ENCODE measurements at regions not wholly inside any gene's neighbourhood (a gene's known extent, or its start where the extent isn't known, plus 50 kb on each side); places are given as distances from the start of the nearest gene placed in this dataset.

- WGBS, 2 experiments (ENCODE audit: low coverage in 1 of 2, low lambda C conversion rate in 2 of 2, missing lambda C conversion rate in 2 of 2) = 23 to 42% methylated on average over 2 of the region's 2 CpGs
- in situ Hi-C loops (cut with MboI) = no loop called here
- H3K79me2 ChIP-seq (ENCODE audit: insufficient read depth) = no peaks in the 10 kb centered on the region
Observed at GRCh38 chr2:104420420-104420819, 433.5 kb upstream of the POU3F3 start.

DNA sequence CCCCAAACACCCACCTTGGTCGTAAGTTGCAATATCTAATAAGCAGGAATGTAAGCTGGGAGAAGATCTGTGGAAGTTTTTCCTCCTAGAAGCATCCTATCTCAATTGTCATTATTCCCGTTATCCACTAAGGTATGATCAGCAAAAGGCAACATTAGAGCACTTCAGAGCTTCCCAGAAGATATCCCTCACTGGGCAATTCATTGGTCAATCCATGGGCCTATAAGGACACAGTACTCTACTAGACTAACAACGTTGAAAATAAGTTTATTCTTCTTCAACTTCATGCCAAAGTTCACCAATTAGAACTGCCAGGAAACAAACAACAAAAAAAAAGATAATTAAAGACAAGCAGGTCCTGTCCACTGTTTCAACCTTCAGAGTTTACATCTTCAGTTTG is 433.0 kb upstream of the POU3F3 start:
- H3K27me3 ChIP-seq (replicated peaks; ENCODE audit: insufficient read depth) = no peaks in the 10 kb centered on the region
- H3K4me2 ChIP-seq (ENCODE audit: unreplicated experiment) = no peak overlapping the region
- H3K4me3 ChIP-seq = no peak overlapping the region
- H3K9ac ChIP-seq = no peak overlapping the region
- no peaks in the 10 kb centered on the region for H3F3A ChIP-seq (ENCODE audit: insufficient read depth)
- no peaks in the 10 kb centered on the region for H3K4me1 ChIP-seq (ENCODE audit: insufficient read depth)
- no peaks in the 10 kb centered on the region for H3K9me2 ChIP-seq (ENCODE audit: insufficient read depth)
- H2AFZ ChIP-seq = no peak overlapping the region
- H4K20me1 ChIP-seq (ENCODE audit: insufficient read depth) = no peaks in the 10 kb centered on the region
- 36 to 42% methylated on average over 3 of the region's 3 CpGs for WGBS, 2 experiments (ENCODE audit: low coverage in 1 of 2, low lambda C conversion rate in 2 of 2, missing lambda C conversion rate in 2 of 2)
- no peak for DNase-seq
- no peak overlapping the region for H3K27ac ChIP-seq
- H3K9me3 ChIP-seq (ENCODE audit: low read depth) = no peaks in the 10 kb centered on the region
- no peak for TF ChIP-seq EZH2 (IDR thresholded peaks at IDR 0.05; ENCODE audit: insufficient read depth, poor library complexity, severe bottlenecking)
- H3K79me2 ChIP-seq (ENCODE audit: insufficient read depth) = no peaks in the 10 kb centered on the region
- H3K36me3 ChIP-seq (ENCODE audit: low read depth) = no peaks in the 10 kb centered on the region
- in situ Hi-C loops (cut with MboI) = no loop called here

More at GRCh38 chr2:104420420-104420819, 433.5 kb upstream of the POU3F3 start:
- no peaks in the 10 kb centered on the region for H3K27me3 ChIP-seq (replicated peaks; ENCODE audit: insufficient read depth)
- H3K9me3 ChIP-seq (ENCODE audit: low read depth) = no peaks in the 10 kb centered on the region
- no peak overlapping the region for H3K9ac ChIP-seq
- no peaks in the 10 kb centered on the region for H3K9me2 ChIP-seq (ENCODE audit: insufficient read depth)
- no peaks in the 10 kb centered on the region for H3F3A ChIP-seq (ENCODE audit: insufficient read depth)
- TF ChIP-seq EZH2 (IDR thresholded peaks at IDR 0.05; ENCODE audit: insufficient read depth, poor library complexity, severe bottlenecking) = no peak
- no peak for TF ChIP-seq EZH2phosphoT487 (IDR thresholded peaks at IDR 0.05; ENCODE audit: insufficient read depth, low read depth)
- H2AFZ ChIP-seq = no peak overlapping the region
- no peaks in the 10 kb centered on the region for H4K20me1 ChIP-seq (ENCODE audit: insufficient read depth)
- no peak overlapping the region for H3K4me3 ChIP-seq
- no peak overlapping the region for H3K4me2 ChIP-seq (ENCODE audit: unreplicated experiment)
- no peaks in the 10 kb centered on the region for H3K36me3 ChIP-seq (ENCODE audit: low read depth)
- H3K27ac ChIP-seq = no peak overlapping the region
- no peak for DNase-seq
- no peaks in the 10 kb centered on the region for H3K4me1 ChIP-seq (ENCODE audit: insufficient read depth)

DNA sequence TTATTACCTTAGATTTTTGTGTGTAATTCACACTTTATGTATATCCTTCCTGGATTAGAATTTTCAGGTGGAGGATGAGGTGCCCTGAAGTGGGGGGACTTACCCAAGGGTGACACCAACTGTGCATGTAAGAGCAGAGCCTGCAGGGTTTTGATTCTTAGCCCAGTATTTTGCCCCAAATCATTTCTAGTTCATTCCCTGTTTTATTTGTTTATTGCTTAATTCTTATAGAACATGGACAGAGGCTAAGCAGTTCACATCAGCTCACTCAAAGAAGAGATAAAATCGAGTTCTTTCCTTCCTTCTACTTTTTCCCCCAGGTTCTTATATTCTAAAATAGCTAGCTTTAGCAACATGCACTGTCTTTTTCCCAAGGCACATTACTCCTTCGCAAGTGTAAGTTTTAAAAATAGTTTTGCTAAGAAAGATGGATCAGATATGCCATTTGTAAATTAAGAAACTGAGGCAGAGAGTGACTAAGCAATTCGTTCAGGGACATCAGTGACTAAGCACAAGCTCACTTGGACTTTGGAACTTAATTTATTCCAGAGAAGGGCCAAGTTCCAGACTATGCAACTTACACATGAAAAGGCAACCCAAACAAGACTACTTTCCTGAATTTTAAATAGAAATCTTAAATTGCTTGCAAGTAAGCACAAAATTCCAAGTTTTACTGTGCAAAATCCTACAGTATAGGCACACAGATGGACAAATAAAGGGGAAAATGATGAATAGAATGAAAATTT is 427.9 kb upstream of the POU3F3 start:
- in situ Hi-C loops (cut with MboI) = no loop called here

GRCh38 chr2:104428155-104428554 is 425.8 kb upstream of the POU3F3 start:
- Histone ChIP-seq H3K4me1 (ENCODE audit: insufficient read depth) (no peaks in the 10 kb centered on the region), H3K79me2 (ENCODE audit: insufficient read depth) (no peaks in the 10 kb centered on the region), H3K4me3 (no peak overlapping the region), H3K9me2 (ENCODE audit: insufficient read depth) (no peaks in the 10 kb centered on the region), H3K27me3 (replicated peaks; ENCODE audit: insufficient read depth) (no peaks in the 10 kb centered on the region), H3K9me3 (ENCODE audit: low read depth) (no peaks in the 10 kb centered on the region), H3F3A (ENCODE audit: insufficient read depth) (no peaks in the 10 kb centered on the region), H4K20me1 (ENCODE audit: insufficient read depth) (no peaks in the 10 kb centered on the region), H3K4me2 (ENCODE audit: unreplicated experiment) (no peak overlapping the region), H3K9ac (no peak overlapping the region), H3K36me3 (ENCODE audit: low read depth) (no peaks in the 10 kb centered on the region), H2AFZ (no peak overlapping the region), H3K27ac (no peak overlapping the region)
- in situ Hi-C loops (cut with MboI) = no loop called here
- WGBS, 2 experiments (ENCODE audit: low coverage in 1 of 2, low lambda C conversion rate in 2 of 2, missing lambda C conversion rate in 2 of 2) = 0 to 14% methylated on average over 1 of the region's 1 CpG
- TF ChIP-seq EZH2phosphoT487 (IDR thresholded peaks at IDR 0.05; ENCODE audit: insufficient read depth, low read depth) = no peak
- no peak for TF ChIP-seq EZH2 (IDR thresholded peaks at IDR 0.05; ENCODE audit: insufficient read depth, poor library complexity, severe bottlenecking)
- DNase-seq = peak; percentile 4

More for the DNA sequence above, 427.9 kb upstream of the POU3F3 start:
- Histone ChIP-seq H3K4me3 (no peak overlapping the region), H3F3A (ENCODE audit: insufficient read depth) (no peaks in the 10 kb centered on the region), H3K4me2 (ENCODE audit: unreplicated experiment) (no peak overlapping the region), H3K36me3 (ENCODE audit: low read depth) (no peaks in the 10 kb centered on the region), H3K9me3 (ENCODE audit: low read depth) (no peaks in the 10 kb centered on the region), H2AFZ (no peak overlapping the region), H3K79me2 (ENCODE audit: insufficient read depth) (no peaks in the 10 kb centered on the region), H3K4me1 (ENCODE audit: insufficient read depth) (no peaks in the 10 kb centered on the region), H3K27ac (no peak overlapping the region), H3K27me3 (replicated peaks; ENCODE audit: insufficient read depth) (no peaks in the 10 kb centered on the region), H4K20me1 (ENCODE audit: insufficient read depth) (no peaks in the 10 kb centered on the region), H3K9ac (no peak overlapping the region), H3K9me2 (ENCODE audit: insufficient read depth) (no peaks in the 10 kb centered on the region)
- TF ChIP-seq EZH2 (IDR thresholded peaks at IDR 0.05; ENCODE audit: insufficient read depth, poor library complexity, severe bottlenecking) (no peak), EZH2phosphoT487 (IDR thresholded peaks at IDR 0.05; ENCODE audit: insufficient read depth, low read depth) (no peak)
- WGBS, 2 experiments (ENCODE audit: low coverage in 1 of 2, low lambda C conversion rate in 2 of 2, missing lambda C conversion rate in 2 of 2) = 31 to 32% methylated on average over 3 of the region's 3 CpGs
- no peak for DNase-seq

All from GM23248 (cell line).